C4-2B (cell line): ENCODE measurements at regions not wholly inside any gene's neighbourhood (a gene's known extent, or its start where the extent isn't known, plus 50 kb on each side); places are given as distances from the start of the nearest gene placed in this dataset.

ENCODE experiments used
- H3K27ac ChIP-seq: fragments of 450-650 bp; 2 replicates; pipeline ENCODE4 v1.5.1; 2017
- CTCF ChIP-seq: fragments of 450-650 bp; conservative IDR thresholded peaks from 2 replicates; pipeline ENCODE4 v1.5.1; 2017; ENCODE audit warnings: mild to moderate bottlenecking
- ZFX ChIP-seq: fragments of 450-650 bp; IDR thresholded peaks from 2 replicates; pipeline ENCODE4 v1.6.1; 2017

- no peak for TF ChIP-seq ZFX
- TF ChIP-seq CTCF: no peak
- H3K27ac ChIP-seq: peak overlapping the region; percentile 87
Observed at GRCh38 chrX:121122332-121122731, 74.9 kb downstream of the GLUD2 start.

GRCh38 chrX:121128925-121129877 lies 81.8 kb downstream of the GLUD2 start:
- TF ChIP-seq ZFX (no peak), CTCF (no peak)
- H3K27ac ChIP-seq: peak overlapping the region; percentile 61; the same call in 1 of the 2 replicates

- H3K27ac ChIP-seq: no peak overlapping the region
- TF ChIP-seq ZFX (no peak), CTCF (no peak)
Observed at GRCh38 chrX:121132675-121133074, 85.3 kb downstream of the GLUD2 start.

GRCh38 chrX:121135488-121136207 lies 88.2 kb downstream of the GLUD2 start:
- TF ChIP-seq CTCF: no peak
- TF ChIP-seq ZFX: no peak
- H3K27ac ChIP-seq: no peak overlapping the region

GRCh38 chrX:121146059-121146628 lies 98.7 kb downstream of the GLUD2 start:
- TF ChIP-seq ZFX (no peak), CTCF (no peak)
- H3K27ac ChIP-seq: no peak overlapping the region

GRCh38 chrX:121150217-121150616 lies 102.8 kb downstream of the GLUD2 start:
- H3K27ac ChIP-seq: no peak overlapping the region
- TF ChIP-seq CTCF (no peak), ZFX (no peak)

- TF ChIP-seq CTCF (no peak), ZFX (no peak)
- H3K27ac ChIP-seq: no peak overlapping the region
Observed at GRCh38 chrX:121151293-121151692, 103.9 kb downstream of the GLUD2 start.
